Thoracic aorta (tissue), 2 donors: ENCODE measurements at regions not wholly inside any gene's neighbourhood (a gene's known extent, or its start where the extent isn't known, plus 50 kb on each side); places are given as distances from the start of the nearest gene placed in this dataset.

ENCODE experiments used
- ATAC-seq: fragments of 150-250 bp; one replicate; pipeline ENCODE4 v1.8.0; 2017; ENCODE audit warnings: low read depth; ENCODE audit not compliant: insufficient number of reproducible peaks, low FRiP score
- DNase-seq: peaks from one replicate; pipeline ENCODE4 v3.0.0-alpha.2; 2020; ENCODE audit warnings: low spot score
- H3K27ac ChIP-seq, 2 donors: fragments of 200-600 bp; sonication (generic); 1 replicate in 1 of 2; 2 replicates in 1 of 2; pipeline ENCODE4 v1.5.1; 2016; ENCODE audit warnings: mild to moderate bottlenecking in 2 of 2, moderate library complexity in 2 of 2
- H3K27me3 ChIP-seq: fragments of 200-600 bp; sonication (generic); replicated peaks from 2 replicates; pipeline ENCODE4 v1.6.0; 2016; ENCODE audit warnings: mild to moderate bottlenecking; ENCODE audit not compliant: insufficient read depth
- H3K36me3 ChIP-seq: fragments of 200-600 bp; sonication (generic); one replicate; pipeline ENCODE4 v1.5.1; 2016
- H3K4me1 ChIP-seq, 2 donors: fragments of 200-600 bp; sonication (generic); 1 replicate in 1 of 2; 2 replicates in 1 of 2; pipeline versions ENCODE4 v1.5.1 to v1.6.0; 2016; ENCODE audit warnings: low read depth in 2 of 2, mild to moderate bottlenecking in 1 of 2; ENCODE audit not compliant: control insufficient read depth in 1 of 2
- H3K4me3 ChIP-seq: fragments of 200-600 bp; sonication (generic); 2 replicates; pipeline ENCODE4 v1.5.1; 2016; ENCODE audit warnings: mild to moderate bottlenecking
- H3K9me3 ChIP-seq: fragments of 200-600 bp; sonication (generic); 2 replicates; pipeline ENCODE4 v1.5.1; 2016
- CTCF ChIP-seq: fragments of 200-600 bp; sonication (generic); IDR thresholded peaks from one replicate; pipeline ENCODE4 v1.5.1; 2019; ENCODE audit warnings: antibody characterized with exemption

DNA sequence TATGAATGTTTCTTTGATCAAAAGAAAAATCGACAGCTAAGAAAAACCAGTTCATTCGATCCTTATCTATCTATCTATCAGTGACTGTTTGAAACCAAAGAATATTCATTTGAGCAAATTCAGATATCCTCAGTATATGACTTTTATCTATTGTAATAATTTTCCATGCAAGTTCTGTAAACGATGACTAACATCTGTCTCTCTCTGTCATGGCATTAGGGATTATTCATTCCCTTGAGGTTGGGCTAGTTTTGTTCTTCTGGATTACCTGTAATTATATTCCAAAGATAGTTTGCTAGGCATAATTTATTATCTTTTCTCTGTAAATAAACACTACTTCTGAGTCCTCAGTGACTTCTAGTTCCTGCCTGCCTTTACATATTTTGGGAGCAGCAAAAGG is 497.7 kb upstream of the CDH11 start:
- Histone ChIP-seq H3K4me1 (no peaks in the 10 kb centered on the region), H3K9me3 (no peaks in the 10 kb centered on the region), H3K4me3 (no peak overlapping the region), H3K27me3 (no peaks in the 10 kb centered on the region), H3K36me3 (no peaks in the 10 kb centered on the region), H3K27ac (no peak overlapping the region)
- no peak for TF ChIP-seq CTCF
- DNase-seq (no peak), ATAC-seq (no peak)

DNA sequence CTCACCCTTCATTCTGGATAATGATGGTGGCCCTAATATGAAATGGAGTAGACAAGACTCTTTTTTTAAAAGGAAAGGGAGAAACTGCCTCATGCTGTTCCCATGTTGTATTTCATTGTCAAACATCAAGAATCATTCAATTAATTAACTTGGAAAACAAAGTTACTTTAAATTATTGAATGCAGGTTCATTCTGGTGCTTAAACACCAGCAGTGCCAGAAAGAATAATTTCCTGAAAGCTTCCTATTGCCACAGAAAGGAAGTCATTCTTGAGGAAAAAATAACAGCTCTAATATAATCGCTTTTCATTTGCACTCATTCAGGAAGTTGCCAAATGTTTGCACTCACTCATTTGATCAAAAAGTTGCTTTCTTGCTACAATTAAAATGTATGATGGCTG is 497.1 kb upstream of the CDH11 start:
- no peaks in the 10 kb centered on the region for H3K27me3 ChIP-seq
- ATAC-seq (no peak), DNase-seq (no peak)
- no peak for TF ChIP-seq CTCF
- H3K4me1 ChIP-seq, result no peaks in the 10 kb centered on the region
- no peaks in the 10 kb centered on the region for H3K9me3 ChIP-seq
- H3K36me3 ChIP-seq, result no peaks in the 10 kb centered on the region
- no peak overlapping the region for H3K4me3 ChIP-seq
- no peak overlapping the region for H3K27ac ChIP-seq

GRCh38 chr16:65618333-65618732 is 496.5 kb upstream of the CDH11 start:
- Histone ChIP-seq H3K36me3 (no peaks in the 10 kb centered on the region), H3K27ac (no peak overlapping the region), H3K27me3 (no peaks in the 10 kb centered on the region), H3K4me1 (no peaks in the 10 kb centered on the region), H3K9me3 (no peaks in the 10 kb centered on the region), H3K4me3 (no peak overlapping the region)
- no peak for DNase-seq
- ATAC-seq, result no peak
- no peak for TF ChIP-seq CTCF

- H3K4me1 ChIP-seq, result no peaks in the 10 kb centered on the region
- no peak for ATAC-seq
- H3K27ac ChIP-seq, result no peak overlapping the region
- TF ChIP-seq CTCF, result no peak
- DNase-seq, result no peak
- no peaks in the 10 kb centered on the region for H3K27me3 ChIP-seq
- H3K4me3 ChIP-seq, result no peak overlapping the region
- H3K9me3 ChIP-seq, result no peaks in the 10 kb centered on the region
- no peaks in the 10 kb centered on the region for H3K36me3 ChIP-seq
These were observed 495.6 kb upstream of the CDH11 start for GRCh38 chr16:65617421-65617820.

GRCh38 chr16:65608455-65608854 is 486.6 kb upstream of the CDH11 start:
- ATAC-seq (no peak), DNase-seq (no peak)
- no peak for TF ChIP-seq CTCF

More at GRCh38 chr16:65608455-65608854, 486.6 kb upstream of the CDH11 start:
- no peak overlapping the region for H3K4me3 ChIP-seq
- H3K27me3 ChIP-seq, result no peaks in the 10 kb centered on the region
- no peaks in the 10 kb centered on the region for H3K36me3 ChIP-seq
- no peak overlapping the region for H3K27ac ChIP-seq
- no peaks in the 10 kb centered on the region for H3K9me3 ChIP-seq
- no peaks in the 10 kb centered on the region for H3K4me1 ChIP-seq
